HG03378 (cell line): ENCODE measurements at regions not wholly inside any gene's neighbourhood (a gene's known extent, or its start where the extent isn't known, plus 50 kb on each side); places are given as distances from the start of the nearest gene placed in this dataset.

Source experiments
- ATAC-seq: cut with Tn5 transposase; IDR thresholded peaks from one replicate; pipeline ENCODE4 v1.9.1; 2021; ENCODE audit warnings: mild to moderate bottlenecking, moderate library complexity; ENCODE audit not compliant: unreplicated experiment

- no peak for ATAC-seq
Measured at GRCh38 chr5:18023986-18024385, 389.7 kb downstream of the TAF11L14 start.

GRCh38 chr5:18024542-18024941 is 390.3 kb downstream of the TAF11L14 start:
- ATAC-seq, result no peak

DNA sequence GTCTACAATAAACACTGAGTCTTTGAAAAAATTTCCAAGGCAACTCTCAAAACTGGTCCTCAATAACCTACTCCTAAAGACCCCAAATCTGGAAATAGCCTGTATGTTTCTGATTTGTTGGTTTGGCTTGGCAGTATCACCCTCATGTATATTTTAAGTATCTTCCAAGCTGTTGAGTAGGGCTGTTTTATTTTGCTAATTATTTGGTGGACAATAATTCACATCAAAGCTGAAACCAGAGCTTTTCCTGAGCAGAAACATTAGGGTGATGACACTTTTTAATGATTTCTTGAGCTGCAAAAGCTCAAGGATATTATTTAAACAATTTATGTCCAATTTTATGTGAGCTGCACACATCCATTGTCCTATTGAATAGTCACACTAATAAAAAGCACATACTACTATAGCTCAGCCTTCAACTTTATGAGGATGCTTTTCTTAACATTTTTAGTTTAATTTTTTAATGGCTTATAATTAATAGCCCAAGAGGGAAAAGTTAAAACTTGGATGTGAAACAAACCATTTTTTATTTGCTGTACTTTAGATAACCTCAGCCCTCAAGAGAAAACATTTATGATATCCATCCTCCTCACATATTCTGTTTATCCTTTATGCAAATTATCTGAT is 393.1 kb downstream of the TAF11L14 start:
- no peak for ATAC-seq

- no peak for ATAC-seq
Measured at GRCh38 chr5:18028036-18028435, 393.8 kb downstream of the TAF11L14 start.

GRCh38 chr5:18032744-18033143 is 398.5 kb downstream of the TAF11L14 start:
- no peak for ATAC-seq

DNA sequence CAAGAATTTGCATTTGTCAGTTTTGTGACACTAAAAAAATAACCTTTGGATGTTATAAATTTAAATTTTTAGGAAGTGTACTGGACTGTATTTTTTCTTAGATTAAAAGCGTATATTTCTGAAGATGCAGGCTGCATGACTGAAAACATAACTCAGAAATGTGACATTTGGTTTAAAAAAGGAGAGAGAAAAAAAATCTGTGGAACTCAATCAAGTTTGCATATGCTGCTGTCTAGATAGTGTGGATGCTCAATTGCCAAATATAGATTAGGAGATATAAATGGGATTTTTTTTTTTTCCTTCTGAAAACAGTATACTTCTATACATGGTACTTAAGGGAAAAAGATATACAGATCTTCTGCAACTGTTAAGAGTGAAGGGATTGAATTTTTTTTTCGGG is 402.3 kb downstream of the TAF11L14 start:
- no peak for ATAC-seq

GRCh38 chr5:18037718-18038117 is 403.5 kb downstream of the TAF11L14 start:
- no peak for ATAC-seq

DNA sequence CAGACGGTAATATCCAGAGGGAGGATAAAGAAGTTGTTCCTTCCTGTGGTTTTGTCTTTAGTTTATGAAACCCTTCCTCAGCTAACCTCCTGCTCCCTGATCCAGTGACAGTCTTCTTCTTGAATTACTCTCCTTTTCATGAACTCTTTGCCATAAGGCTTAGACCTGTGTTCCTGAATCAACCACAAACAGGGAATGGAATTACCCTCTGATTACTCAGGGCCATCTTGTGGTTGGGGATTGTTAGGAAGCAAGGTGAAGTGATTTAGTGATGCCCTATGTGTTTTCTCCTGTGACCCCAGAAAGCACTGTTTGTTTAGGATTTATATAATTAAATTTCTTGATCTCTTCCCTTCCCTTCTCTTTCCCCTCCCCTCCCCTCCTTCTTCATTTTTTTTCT is 409.1 kb downstream of the TAF11L14 start:
- no peak for ATAC-seq

- no peak for ATAC-seq
Measured at GRCh38 chr5:18048449-18048848, 414.2 kb downstream of the TAF11L14 start.

- no peak for ATAC-seq
Measured at GRCh38 chr5:18050345-18050744, 416.1 kb downstream of the TAF11L14 start.

DNA sequence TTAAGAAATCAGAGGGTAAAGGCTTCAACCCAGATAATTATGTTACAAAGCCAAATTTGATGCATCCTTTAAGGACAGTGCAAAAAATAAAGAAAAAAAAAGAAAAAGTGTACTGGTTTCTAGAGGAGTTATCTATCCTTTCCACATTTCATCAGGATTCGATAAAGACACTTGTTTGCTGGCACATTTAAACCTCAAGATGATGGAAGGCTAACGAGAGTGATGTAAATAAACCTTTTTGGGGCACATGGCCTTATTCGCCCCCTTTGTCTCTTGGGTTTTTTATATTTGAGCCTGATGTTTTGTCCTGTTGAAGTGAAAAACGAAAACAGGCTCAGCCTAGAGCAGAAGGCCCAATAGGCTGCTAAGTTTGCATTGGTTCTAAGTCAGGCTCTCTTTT is 416.5 kb downstream of the TAF11L14 start:
- ATAC-seq, result no peak

GRCh38 chr5:18051953-18052352 is 417.7 kb downstream of the TAF11L14 start:
- ATAC-seq, result no peak

DNA sequence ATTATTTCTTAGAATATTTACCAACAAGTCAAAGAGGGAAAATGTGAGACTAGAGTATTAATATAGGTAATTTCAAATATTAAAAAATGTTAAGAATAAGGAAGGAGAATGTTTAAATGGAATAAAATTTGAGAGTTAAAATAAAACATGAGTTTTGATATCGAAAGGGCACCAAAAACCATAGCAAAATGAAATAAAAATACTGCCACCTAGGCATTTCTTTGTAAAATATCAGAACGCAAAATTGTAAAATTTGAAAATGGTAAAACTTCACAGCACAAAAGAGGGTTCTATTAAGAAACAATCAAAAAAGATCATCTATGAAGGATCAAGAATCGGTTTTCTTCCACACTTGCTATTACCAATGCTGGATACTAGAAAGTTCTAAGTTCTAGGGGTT is 418.3 kb downstream of the TAF11L14 start:
- ATAC-seq, result no peak

- ATAC-seq, result no peak
Measured at GRCh38 chr5:18057725-18058124, 423.5 kb downstream of the TAF11L14 start.

GRCh38 chr5:18067615-18068014 is 433.4 kb downstream of the TAF11L14 start:
- no peak for ATAC-seq

DNA sequence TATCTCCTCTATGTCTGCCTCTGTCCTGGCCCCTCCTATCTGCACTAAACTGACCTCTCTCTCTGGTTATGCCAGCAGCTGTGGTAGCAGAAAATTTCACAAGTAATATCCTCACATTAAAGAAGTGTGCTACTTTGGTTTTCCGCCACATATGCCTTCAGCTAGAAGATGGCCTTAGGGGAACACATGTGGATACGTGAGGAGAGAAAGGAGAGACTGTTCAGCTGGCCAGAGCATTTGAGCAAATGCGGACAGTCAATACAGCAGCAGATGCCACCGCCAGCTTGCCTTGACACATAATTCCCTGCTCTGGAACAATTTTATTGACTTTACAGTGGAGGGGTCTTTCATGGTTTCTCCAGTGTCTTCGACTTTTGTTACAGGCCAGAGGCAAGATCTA is 434.6 kb downstream of the TAF11L14 start:
- ATAC-seq, result no peak

DNA sequence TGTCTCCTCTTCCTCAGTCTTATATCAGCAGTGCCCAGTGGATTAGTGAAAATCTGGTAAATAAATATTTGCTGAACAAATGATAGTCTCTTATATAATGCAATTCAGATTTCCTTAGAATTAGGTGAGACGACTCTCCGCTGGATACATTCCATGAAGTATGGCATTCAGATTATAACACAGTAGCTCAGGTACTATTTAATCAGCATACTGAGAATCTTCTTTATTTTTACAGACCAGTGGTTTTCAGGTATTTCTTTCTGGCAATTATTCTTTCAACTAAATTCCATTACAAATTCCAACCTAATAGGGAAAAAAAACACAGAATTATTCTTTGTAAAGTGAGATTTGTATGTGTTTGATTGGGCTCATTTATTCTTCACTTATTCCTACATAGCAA is 435.5 kb downstream of the TAF11L14 start:
- ATAC-seq, result no peak

GRCh38 chr5:18072600-18072999 is 438.3 kb downstream of the TAF11L14 start:
- no peak for ATAC-seq

- ATAC-seq, result no peak
Measured at GRCh38 chr5:18074961-18075360, 440.7 kb downstream of the TAF11L14 start.

DNA sequence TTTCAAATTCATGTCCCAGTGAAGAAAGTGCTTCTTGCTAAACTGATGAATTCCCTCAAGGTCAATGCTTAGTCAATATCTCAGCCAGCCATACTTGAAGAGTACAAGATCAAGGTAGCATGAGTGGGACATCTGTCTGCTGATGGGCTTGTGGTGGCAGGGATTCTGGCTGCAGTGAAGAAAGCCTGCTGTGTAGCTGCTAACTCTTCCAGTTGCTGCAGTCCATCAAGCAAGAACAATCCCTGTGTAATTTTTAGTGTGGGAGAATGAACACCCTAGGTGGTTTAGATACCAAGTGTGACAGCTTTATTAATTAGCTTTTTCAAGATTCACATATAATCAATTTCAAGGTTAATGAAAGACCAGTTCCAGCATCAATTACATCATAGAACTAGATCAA is 443.9 kb downstream of the TAF11L14 start:
- ATAC-seq, result no peak

DNA sequence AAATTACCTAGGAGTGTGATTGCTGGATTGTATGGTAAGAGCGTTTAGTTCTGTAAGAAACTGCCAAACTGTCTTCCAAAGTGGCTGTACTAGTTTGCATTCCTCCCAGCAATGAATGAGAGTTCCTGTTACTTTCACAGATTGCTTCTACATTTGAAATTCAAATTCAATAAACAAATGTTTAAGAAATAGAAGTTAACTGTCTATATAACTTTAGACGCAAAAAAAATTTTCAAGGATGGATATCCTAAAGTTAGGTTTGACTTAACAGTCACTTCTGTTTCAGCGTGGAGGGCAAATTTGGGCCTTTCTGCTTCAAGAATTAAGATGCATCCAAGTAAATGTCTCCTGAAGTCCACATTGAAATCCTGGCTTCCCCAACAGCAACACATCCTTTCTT is 445.6 kb downstream of the TAF11L14 start:
- ATAC-seq, result no peak

- ATAC-seq, result no peak
Measured at GRCh38 chr5:18088020-18088579, 453.8 kb downstream of the TAF11L14 start.

GRCh38 chr5:18090177-18090576 is 455.9 kb downstream of the TAF11L14 start:
- no peak for ATAC-seq
